ENCODE measurements at regions not wholly inside any gene's neighbourhood (a gene's known extent, or its start where the extent isn't known, plus 50 kb on each side); places are given as distances from the start of the nearest gene placed in this dataset.

- no peak overlapping the region for H3K23ac ChIP-seq (ENCODE audit: low read depth, low read length, poor library complexity)
- no peak overlapping the region for H3K4me2 ChIP-seq (ENCODE audit: insufficient read depth, low read length, poor library complexity, severe bottlenecking)
- no peak overlapping the region for H3K27ac ChIP-seq (replicated peaks; ENCODE audit: low read length)
- H3K14ac ChIP-seq (ENCODE audit: low read length): no peak overlapping the region
- H3K79me1 ChIP-seq (ENCODE audit: low read depth, low read length): no peaks in the 10 kb centered on the region
- no peak overlapping the region for H2BK15ac ChIP-seq (ENCODE audit: low read length)
- no peaks in the 10 kb centered on the region for H3K27me3 ChIP-seq (ENCODE audit: control insufficient read depth in 3 of 3, insufficient read depth in 3 of 3, low read depth in 1 of 3, low read length in 3 of 3)
- H2BK120ac ChIP-seq (ENCODE audit: low read depth, low read length): no peak overlapping the region
- H3K4me3 ChIP-seq (ENCODE audit: low read length in 2 of 2): no peak overlapping the region
- no peak overlapping the region for H3K9ac ChIP-seq (ENCODE audit: low read depth, low read length, poor library complexity)
- H3K9me3 ChIP-seq (replicated peaks in 1 of 2; ENCODE audit: control insufficient read depth in 2 of 2, insufficient read depth in 1 of 2, low read depth in 1 of 2, low read length in 2 of 2): peaks cover 2 to 7% of the 10 kb centered on the region in 2 donors
- DNase-seq (ENCODE audit: low spot score): no peak
- no peak overlapping the region for H3K4ac ChIP-seq (ENCODE audit: low read length)
- no peak overlapping the region for H2AFZ ChIP-seq (ENCODE audit: low read length)
- H4K91ac ChIP-seq (ENCODE audit: low read depth, low read length, poor library complexity): no peak overlapping the region
- H3K4me1 ChIP-seq (ENCODE audit: control insufficient read depth in 2 of 2, insufficient read depth in 1 of 2, low read depth in 1 of 2, low read length in 2 of 2): no peaks in the 10 kb centered on the region
- no peak overlapping the region for H2BK12ac ChIP-seq (ENCODE audit: low read length)
- no peak overlapping the region for H4K8ac ChIP-seq (ENCODE audit: low read depth, low read length)
- no peak overlapping the region for H2AK5ac ChIP-seq (ENCODE audit: low read depth, low read length)
- no peak overlapping the region for H3K18ac ChIP-seq (ENCODE audit: low read length)
- no peak overlapping the region for H2BK5ac ChIP-seq (ENCODE audit: low read length)
- no CpG with 5 or more reads among the region's 1 CpG for WGBS, 2 donors (ENCODE audit: extremely low coverage in 2 of 2, insufficient read length in 2 of 2, insufficient replicate concordance in 1 of 2)
- no peaks in the 10 kb centered on the region for H3K36me3 ChIP-seq (replicated peaks in 1 of 2; ENCODE audit: control insufficient read depth in 2 of 2, insufficient read depth in 2 of 2, low read length in 2 of 2)
Measured at GRCh38 chr2:8111193-8111592, 570.7 kb upstream of the ID2 start.

- no peaks in the 10 kb centered on the region for H3K36me3 ChIP-seq (replicated peaks in 1 of 2; ENCODE audit: control insufficient read depth in 2 of 2, insufficient read depth in 2 of 2, low read length in 2 of 2)
- no peak overlapping the region for H2BK15ac ChIP-seq (ENCODE audit: low read length)
- H3K18ac ChIP-seq (ENCODE audit: low read length): no peak overlapping the region
- H2BK12ac ChIP-seq (ENCODE audit: low read length): no peak overlapping the region
- H3K9me3 ChIP-seq (replicated peaks in 1 of 2; ENCODE audit: control insufficient read depth in 2 of 2, insufficient read depth in 1 of 2, low read depth in 1 of 2, low read length in 2 of 2): peaks cover 2 to 4% of the 10 kb centered on the region in 2 donors
- H3K79me1 ChIP-seq (ENCODE audit: low read depth, low read length): no peaks in the 10 kb centered on the region
- H3K27me3 ChIP-seq (ENCODE audit: control insufficient read depth in 3 of 3, insufficient read depth in 3 of 3, low read depth in 1 of 3, low read length in 3 of 3): no peaks in the 10 kb centered on the region
- H3K9ac ChIP-seq (ENCODE audit: low read depth, low read length, poor library complexity): no peak overlapping the region
- peaks cover 6 to 20% of the 10 kb centered on the region in 2 donors for H3K4me1 ChIP-seq (ENCODE audit: control insufficient read depth in 2 of 2, insufficient read depth in 1 of 2, low read depth in 1 of 2, low read length in 2 of 2)
- no peak overlapping the region for H2AK5ac ChIP-seq (ENCODE audit: low read depth, low read length)
- no peak overlapping the region for H2AFZ ChIP-seq (ENCODE audit: low read length)
- no peak overlapping the region for H2BK120ac ChIP-seq (ENCODE audit: low read depth, low read length)
- H3K23ac ChIP-seq (ENCODE audit: low read depth, low read length, poor library complexity): no peak overlapping the region
- no peak overlapping the region for H3K4me2 ChIP-seq (ENCODE audit: insufficient read depth, low read length, poor library complexity, severe bottlenecking)
- no peak overlapping the region for H3K4ac ChIP-seq (ENCODE audit: low read length)
- H4K8ac ChIP-seq (ENCODE audit: low read depth, low read length): no peak overlapping the region
- no peak overlapping the region for H4K91ac ChIP-seq (ENCODE audit: low read depth, low read length, poor library complexity)
- no peak overlapping the region for H3K4me3 ChIP-seq (ENCODE audit: low read length in 2 of 2)
- WGBS, 2 donors (ENCODE audit: extremely low coverage in 2 of 2, insufficient read length in 2 of 2, insufficient replicate concordance in 1 of 2): no CpG with 5 or more reads among the region's 4 CpGs
- no peak for DNase-seq (ENCODE audit: low spot score)
- H3K14ac ChIP-seq (ENCODE audit: low read length): no peak overlapping the region
- no peak overlapping the region for H3K27ac ChIP-seq (replicated peaks; ENCODE audit: low read length)
- H2BK5ac ChIP-seq (ENCODE audit: low read length): no peak overlapping the region
Measured at GRCh38 chr2:8115456-8115855, 566.4 kb upstream of the ID2 start.

- H3K9ac ChIP-seq (ENCODE audit: low read depth, low read length, poor library complexity): no peak overlapping the region
- no peak overlapping the region for H3K4ac ChIP-seq (ENCODE audit: low read length)
- H3K27me3 ChIP-seq (ENCODE audit: control insufficient read depth in 3 of 3, insufficient read depth in 3 of 3, low read depth in 1 of 3, low read length in 3 of 3): no peaks in the 10 kb centered on the region
- H2BK12ac ChIP-seq (ENCODE audit: low read length): no peak overlapping the region
- H4K91ac ChIP-seq (ENCODE audit: low read depth, low read length, poor library complexity): no peak overlapping the region
- no peak overlapping the region for H2AFZ ChIP-seq (ENCODE audit: low read length)
- WGBS, 2 donors (ENCODE audit: extremely low coverage in 2 of 2, insufficient read length in 2 of 2, insufficient replicate concordance in 1 of 2): no CpG with 5 or more reads among the region's 3 CpGs
- H3K4me2 ChIP-seq (ENCODE audit: insufficient read depth, low read length, poor library complexity, severe bottlenecking): no peak overlapping the region
- H3K23ac ChIP-seq (ENCODE audit: low read depth, low read length, poor library complexity): no peak overlapping the region
- H3K4me3 ChIP-seq (ENCODE audit: low read length in 2 of 2): no peak overlapping the region
- peaks cover 0 to 2% of the 10 kb centered on the region in 2 donors for H3K9me3 ChIP-seq (replicated peaks in 1 of 2; ENCODE audit: control insufficient read depth in 2 of 2, insufficient read depth in 1 of 2, low read depth in 1 of 2, low read length in 2 of 2)
- H3K14ac ChIP-seq (ENCODE audit: low read length): no peak overlapping the region
- H3K18ac ChIP-seq (ENCODE audit: low read length): no peak overlapping the region
- H2BK15ac ChIP-seq (ENCODE audit: low read length): no peak overlapping the region
- no peaks in the 10 kb centered on the region for H3K36me3 ChIP-seq (replicated peaks in 1 of 2; ENCODE audit: control insufficient read depth in 2 of 2, insufficient read depth in 2 of 2, low read length in 2 of 2)
- no peaks in the 10 kb centered on the region for H3K79me1 ChIP-seq (ENCODE audit: low read depth, low read length)
- no peak overlapping the region for H2BK120ac ChIP-seq (ENCODE audit: low read depth, low read length)
- H3K27ac ChIP-seq (replicated peaks; ENCODE audit: low read length): no peak overlapping the region
- DNase-seq (ENCODE audit: low spot score): no peak
- H4K8ac ChIP-seq (ENCODE audit: low read depth, low read length): no peak overlapping the region
- peaks cover 6 to 23% of the 10 kb centered on the region in 2 donors for H3K4me1 ChIP-seq (ENCODE audit: control insufficient read depth in 2 of 2, insufficient read depth in 1 of 2, low read depth in 1 of 2, low read length in 2 of 2)
- H2BK5ac ChIP-seq (ENCODE audit: low read length): no peak overlapping the region
- no peak overlapping the region for H2AK5ac ChIP-seq (ENCODE audit: low read depth, low read length)
Measured at GRCh38 chr2:8115966-8116365, 565.9 kb upstream of the ID2 start.

- Histone ChIP-seq H3K14ac (ENCODE audit: low read length) (no peak overlapping the region), H3K36me3 (replicated peaks in 1 of 2; ENCODE audit: control insufficient read depth in 2 of 2, insufficient read depth in 2 of 2, low read length in 2 of 2) (no peaks in the 10 kb centered on the region), H2AFZ (ENCODE audit: low read length) (no peak overlapping the region), H2AK5ac (ENCODE audit: low read depth, low read length) (no peak overlapping the region), H3K4me3 (ENCODE audit: low read length in 2 of 2) (peak overlapping the region in 1 of 2 donors; percentile 31), H3K4ac (ENCODE audit: low read length) (no peak overlapping the region), H2BK5ac (ENCODE audit: low read length) (no peak overlapping the region), H3K9me3 (replicated peaks in 1 of 2; ENCODE audit: control insufficient read depth in 2 of 2, insufficient read depth in 1 of 2, low read depth in 1 of 2, low read length in 2 of 2) (peaks cover 0 to 1% of the 10 kb centered on the region in 2 donors), H3K27me3 (ENCODE audit: control insufficient read depth in 3 of 3, insufficient read depth in 3 of 3, low read depth in 1 of 3, low read length in 3 of 3) (no peaks in the 10 kb centered on the region), H4K8ac (ENCODE audit: low read depth, low read length) (no peak overlapping the region), H2BK12ac (ENCODE audit: low read length) (no peak overlapping the region), H3K27ac (replicated peaks; ENCODE audit: low read length) (no peak overlapping the region), H3K9ac (ENCODE audit: low read depth, low read length, poor library complexity) (no peak overlapping the region), H2BK120ac (ENCODE audit: low read depth, low read length) (no peak overlapping the region), H3K79me1 (ENCODE audit: low read depth, low read length) (no peaks in the 10 kb centered on the region), H2BK15ac (ENCODE audit: low read length) (no peak overlapping the region), H3K4me1 (ENCODE audit: control insufficient read depth in 2 of 2, insufficient read depth in 1 of 2, low read depth in 1 of 2, low read length in 2 of 2) (peaks cover 6 to 25% of the 10 kb centered on the region in 2 donors), H3K23ac (ENCODE audit: low read depth, low read length, poor library complexity) (no peak overlapping the region), H3K4me2 (ENCODE audit: insufficient read depth, low read length, poor library complexity, severe bottlenecking) (no peak overlapping the region), H3K18ac (ENCODE audit: low read length) (peak overlapping the region; percentile 9), H4K91ac (ENCODE audit: low read depth, low read length, poor library complexity) (no peak overlapping the region)
- no peak for DNase-seq (ENCODE audit: low spot score)
- no CpG with 5 or more reads among the region's 7 CpGs for WGBS, 2 donors (ENCODE audit: extremely low coverage in 2 of 2, insufficient read length in 2 of 2, insufficient replicate concordance in 1 of 2)
Measured at GRCh38 chr2:8116661-8117060, 565.2 kb upstream of the ID2 start.

All from neuronal stem cell (in vitro differentiated cells).